ENCODE measurements at regions not wholly inside any gene's neighbourhood (a gene's known extent, or its start where the extent isn't known, plus 50 kb on each side); places are given as distances from the start of the nearest gene placed in this dataset.
"Not testable (repeated sequence)": the region's sequence is repeated elsewhere in the genome, so short reads cannot be mapped to it uniquely, and the experiment has no call there.

DNA sequence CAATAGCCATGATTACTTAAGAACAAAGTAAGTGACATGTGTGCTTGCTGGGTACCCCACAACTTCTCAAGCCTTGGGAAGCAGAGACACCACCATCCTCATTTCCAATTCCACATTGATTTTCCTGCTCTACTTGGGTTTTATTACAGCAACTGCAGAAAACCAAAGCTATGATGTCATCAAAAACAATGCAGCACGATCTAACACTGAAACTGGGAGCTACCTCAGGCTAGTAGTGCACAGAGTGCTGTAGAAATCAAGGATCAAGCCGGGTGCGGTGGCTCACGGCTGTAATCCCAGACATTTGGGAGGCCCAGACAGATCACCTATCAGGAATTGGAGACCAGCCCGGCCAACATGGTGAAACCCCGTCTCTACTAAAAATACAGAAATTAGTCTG, 174.4 kb upstream of the MSX2 start:
- DNase-seq (ENCODE audit: low read depth) = no peak

DNA sequence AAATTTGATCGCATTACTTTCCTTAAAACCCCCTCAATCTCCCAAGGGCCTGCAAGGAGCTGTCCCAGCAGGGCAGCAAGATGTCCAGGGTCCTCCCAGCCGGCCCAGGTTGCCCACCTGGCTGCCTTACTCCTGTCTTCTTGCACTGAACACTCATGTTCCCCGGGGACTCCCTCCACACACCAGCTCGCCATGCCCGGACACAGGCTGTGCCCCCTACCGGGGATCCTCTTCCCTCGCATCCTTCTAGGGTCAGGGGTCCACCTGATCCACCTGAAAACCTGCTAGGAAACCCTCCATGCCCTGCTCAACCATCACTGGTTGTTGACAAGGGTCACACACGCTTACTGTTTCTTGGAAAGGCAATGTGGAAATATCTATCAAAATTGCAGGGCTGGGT, 172.0 kb upstream of the MSX2 start:
- DNase-seq (ENCODE audit: low read depth) = no peak

DNA sequence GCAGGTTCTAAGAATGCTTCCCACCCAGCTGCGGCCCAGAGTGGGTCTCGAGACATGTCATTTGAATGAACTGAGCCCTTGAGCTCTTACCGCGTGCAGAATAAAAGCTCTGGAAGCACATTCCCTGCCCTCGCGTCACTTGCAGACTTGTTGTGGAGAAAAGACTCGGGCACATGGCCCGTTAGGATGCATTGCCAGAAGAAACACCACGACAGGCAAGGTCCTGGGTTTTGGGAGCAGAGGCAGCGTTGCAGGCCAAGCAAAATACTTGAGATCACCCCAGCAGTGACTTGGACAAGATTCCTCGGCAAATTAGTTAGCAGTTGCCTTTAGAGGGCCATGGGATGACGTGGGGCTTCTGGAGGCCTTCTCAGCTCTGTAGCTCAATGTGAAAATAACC, 170.8 kb upstream of the MSX2 start:
- no peak for DNase-seq (ENCODE audit: low read depth)

DNA sequence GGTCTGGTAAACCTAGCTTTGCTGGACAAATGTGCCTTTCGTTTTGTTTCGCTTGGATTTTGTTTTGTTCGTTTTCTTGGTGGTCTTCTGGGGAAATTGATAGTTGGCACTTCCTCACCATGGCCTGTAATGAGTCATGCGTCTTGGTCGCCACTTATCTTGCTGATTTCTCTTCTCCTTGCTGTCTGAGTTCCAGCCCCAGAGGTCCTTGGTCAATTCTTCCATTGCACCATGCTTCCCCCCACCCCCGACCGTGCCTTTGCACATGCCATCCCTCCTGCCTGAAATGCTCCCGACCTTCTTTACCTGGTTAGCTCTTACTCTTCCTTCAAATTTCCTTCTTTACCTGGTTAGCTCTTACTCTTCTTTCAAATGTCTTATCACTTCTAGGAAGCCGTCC, 168.7 kb upstream of the MSX2 start:
- DNase-seq (ENCODE audit: low read depth) = no peak

DNA sequence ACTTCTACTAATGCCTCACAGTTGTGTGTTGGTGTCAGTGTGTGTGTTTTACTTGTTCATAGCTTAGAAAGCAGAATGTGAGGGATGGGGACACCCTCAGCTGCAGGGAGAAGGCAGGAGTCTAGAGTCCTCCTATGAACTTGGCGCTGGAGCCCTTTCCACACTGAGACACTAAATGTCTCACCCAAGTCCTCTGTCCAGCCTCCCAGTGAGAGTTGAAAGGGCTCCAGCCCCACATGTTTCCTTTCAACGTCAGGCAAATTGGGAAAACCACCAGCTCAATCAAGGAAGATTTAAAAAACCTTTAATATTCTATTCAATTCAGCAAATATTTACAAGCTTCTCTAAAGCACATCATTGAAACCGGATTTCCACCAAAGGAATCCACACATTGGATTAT, 167.6 kb upstream of the MSX2 start:
- no peak for DNase-seq (ENCODE audit: low read depth)

DNA sequence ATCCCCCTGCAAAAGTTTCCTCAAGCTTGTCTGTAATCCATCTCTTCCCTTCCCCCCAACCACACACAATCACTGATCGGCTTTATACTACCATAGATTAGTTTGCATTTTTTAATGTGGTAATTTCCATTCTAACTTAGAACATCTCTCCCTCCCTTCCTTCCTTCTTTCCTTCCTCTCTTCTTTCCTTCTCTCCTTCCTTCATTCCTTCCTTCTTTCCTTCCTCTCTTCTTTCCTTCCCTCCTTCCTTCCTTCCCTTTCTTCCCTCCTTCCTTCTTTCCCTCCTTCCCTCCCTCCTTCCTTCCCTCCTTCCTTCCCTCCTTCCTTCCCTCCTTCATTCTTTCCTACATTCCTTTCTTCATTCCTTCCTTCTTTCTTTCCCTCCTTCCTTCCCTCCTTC, 166.2 kb upstream of the MSX2 start:
- no peak for DNase-seq (ENCODE audit: low read depth)

DNA sequence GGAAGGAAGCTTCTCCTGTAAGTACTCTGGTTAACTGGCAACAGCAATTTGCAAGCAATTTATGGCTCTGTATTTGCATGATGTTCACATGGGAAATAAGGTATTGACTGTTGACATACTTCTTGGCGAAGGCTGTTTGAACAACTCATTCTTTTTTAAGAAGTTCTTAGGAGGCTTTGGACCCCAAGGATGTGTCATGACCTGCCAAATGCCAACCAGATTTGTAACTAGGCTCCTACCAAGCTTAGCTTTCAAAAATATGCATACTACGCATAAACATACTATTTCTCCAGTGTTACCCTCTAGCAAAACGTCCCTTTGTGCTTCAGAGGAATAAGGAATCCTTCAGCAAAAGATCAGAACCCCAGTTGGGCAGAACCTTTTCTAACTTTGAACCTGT, 165.2 kb upstream of the MSX2 start:
- DNase-seq (ENCODE audit: low read depth) = no peak

DNA sequence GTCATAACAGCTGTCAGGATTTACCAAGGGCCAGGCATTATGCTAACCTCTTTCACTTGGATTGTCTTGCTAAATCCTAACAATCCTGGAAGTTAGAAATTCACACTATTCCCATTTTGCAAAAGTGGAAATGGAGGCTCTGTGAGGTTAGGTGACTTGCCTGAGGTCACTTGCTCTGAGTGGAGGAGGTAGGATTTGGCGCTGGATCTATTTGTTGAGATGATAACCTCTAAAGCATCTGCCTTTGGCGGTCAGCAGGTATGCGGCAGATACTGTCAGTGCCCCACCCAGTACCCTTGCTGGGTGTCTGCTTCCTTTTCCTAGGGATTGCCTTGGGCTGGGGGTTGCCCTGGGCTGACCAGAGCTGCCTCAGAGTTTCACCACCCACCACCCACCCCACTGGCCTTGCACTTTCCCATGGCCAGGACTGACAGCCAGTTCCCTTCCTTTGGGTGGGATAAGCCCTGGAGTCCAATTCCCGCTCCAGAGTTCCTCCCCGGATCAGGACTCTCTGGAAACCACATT, 164.8 kb upstream of the MSX2 start:
- no peak for DNase-seq (ENCODE audit: low read depth)

DNA sequence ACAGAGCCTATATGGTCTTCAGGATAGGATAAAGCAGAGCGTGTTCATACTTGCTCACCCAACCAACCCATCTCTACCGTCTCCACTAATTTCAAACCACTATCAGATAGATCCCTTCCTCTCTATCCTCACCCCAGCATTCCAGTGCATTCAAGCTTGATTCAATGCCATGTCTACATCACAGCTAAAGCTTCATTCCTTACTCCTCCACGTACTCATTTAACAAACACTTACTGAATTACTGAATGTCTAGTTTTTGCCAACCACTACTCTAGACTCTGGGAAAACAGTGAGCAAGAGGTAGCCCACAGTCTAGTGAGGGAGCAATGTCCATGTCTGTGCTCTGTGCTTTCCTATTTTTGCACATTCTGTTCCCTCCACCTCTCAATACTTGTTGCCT, 163.5 kb upstream of the MSX2 start:
- no peak for DNase-seq (ENCODE audit: low read depth)

DNA sequence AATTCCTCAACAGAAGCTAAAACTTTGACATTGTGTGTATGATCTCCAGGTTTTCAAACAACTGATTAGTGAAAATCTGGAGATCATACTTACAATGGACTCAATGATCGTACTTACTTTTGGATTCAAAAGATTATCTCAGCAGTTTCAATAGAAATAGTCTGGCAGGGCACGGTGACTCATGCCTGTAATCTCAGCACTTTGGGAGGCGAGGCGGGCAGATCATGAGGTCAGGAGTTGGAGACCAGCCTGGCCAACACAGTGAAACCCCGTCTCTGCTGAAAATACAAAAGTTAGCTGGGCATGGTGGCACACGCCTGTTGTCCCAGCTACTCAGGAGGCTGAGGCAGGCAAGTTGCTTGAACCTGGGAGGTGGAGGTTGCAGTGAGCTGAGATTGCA, 161.3 kb upstream of the MSX2 start:
- DNase-seq (ENCODE audit: low read depth) = not testable (repeated sequence)

DNA sequence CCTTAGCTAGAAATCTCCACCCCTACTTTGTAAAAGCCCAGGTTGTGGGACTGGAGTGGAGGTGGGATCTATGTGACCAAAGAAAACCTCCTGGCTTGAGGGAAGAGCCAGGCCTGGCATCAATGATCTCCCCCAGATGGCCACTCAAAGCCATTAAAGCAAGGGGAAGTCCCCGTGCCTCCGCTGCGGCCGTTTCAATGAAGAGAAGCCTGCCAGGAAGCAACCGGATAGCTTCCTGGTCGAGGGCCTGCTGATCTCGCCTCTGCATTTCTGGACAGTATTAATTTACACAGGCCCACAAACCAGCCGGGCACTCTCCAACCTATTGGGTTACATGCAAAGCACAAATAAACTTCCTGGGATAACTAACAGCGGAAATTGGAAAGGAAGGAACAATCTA, 160.5 kb upstream of the MSX2 start:
- peak; percentile 66 for DNase-seq (ENCODE audit: low read depth)

DNA sequence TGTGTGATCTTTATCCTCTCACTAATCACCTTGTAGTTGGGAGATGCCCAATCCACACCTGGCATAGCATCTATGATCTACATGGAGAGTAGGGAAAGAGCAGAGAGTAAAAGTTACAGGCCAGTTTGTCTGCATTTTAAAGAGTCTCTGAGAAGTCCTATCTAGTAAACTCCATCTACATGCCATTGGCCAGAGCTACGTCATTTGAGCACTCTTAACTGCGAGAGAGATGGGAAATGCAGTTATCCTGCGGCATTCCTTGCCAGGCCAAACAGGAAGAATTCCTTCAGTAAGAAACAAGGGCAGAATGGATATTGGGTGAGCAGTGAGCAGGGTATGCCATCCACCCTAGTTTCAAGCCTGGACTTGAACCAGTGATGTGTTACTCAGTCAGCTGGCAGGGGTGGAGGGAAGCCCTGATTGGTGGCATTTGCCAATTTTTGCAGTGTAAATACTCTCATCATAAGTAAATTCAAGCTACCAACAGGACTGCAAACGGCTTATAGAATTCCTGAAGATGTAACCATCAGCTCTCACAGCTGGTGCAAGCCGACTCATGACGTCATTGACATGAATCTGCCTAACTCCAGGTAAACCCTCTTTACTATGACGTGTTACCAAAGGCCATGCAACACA, 156.8 kb upstream of the MSX2 start:
- DNase-seq (ENCODE audit: low read depth) = no peak

DNA sequence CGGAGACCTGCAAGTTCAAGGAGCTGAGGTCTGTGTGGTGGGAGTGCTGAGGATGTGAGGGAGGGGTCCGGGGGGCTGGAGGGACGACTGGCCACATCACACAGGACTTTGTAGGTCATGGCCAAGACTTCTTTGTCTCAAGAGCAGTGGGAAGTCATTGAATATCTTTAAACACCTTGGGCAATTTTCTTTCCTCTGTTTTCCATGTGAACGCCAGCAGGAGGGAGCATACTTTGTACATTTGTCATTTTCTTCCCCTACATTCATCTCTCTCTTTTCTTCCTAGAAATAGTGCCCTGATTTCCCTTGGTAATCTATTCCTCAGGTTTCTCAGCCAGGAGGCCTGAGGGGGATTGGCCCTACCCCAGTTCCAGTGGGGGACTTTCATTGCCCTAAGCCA, 153.7 kb upstream of the MSX2 start:
- peak; percentile 36 for DNase-seq (ENCODE audit: low read depth)

DNA sequence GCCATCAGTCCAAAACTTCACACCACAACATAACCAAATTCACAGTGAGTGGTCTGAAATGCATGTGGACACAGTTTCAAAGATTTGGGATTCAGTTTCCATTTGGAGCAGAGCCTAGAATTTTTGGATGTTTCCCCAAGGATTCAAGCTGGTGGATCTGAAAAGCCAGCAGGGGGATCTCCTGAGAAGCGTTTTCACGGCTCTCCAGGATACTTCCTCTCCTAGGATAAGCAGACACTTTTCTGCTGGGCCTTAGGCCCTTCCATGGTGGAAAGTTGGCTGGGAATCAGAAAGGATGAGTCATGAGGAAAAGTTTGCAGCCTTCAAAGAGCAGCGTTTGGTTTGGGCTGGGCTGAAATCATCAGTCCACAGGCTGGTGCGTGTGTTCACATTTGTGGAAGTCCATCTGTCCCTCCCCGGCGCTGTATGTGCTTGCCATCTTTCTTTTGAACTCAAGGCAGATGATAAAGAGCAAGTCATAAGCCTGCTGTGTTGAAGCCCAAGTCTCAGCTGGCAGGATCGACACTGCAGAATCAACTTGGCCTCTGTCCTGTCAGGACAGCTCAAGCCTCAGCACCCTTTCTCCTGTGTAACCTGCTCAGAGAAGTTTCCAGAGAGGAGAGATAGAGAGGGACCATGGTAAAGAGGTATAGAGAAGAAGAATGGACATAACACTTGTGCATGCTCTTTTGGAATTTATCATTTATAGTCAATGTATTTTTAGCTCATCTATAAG, 152.6 kb upstream of the MSX2 start:
- DNase-seq (ENCODE audit: low read depth) = peak; percentile 99

DNA sequence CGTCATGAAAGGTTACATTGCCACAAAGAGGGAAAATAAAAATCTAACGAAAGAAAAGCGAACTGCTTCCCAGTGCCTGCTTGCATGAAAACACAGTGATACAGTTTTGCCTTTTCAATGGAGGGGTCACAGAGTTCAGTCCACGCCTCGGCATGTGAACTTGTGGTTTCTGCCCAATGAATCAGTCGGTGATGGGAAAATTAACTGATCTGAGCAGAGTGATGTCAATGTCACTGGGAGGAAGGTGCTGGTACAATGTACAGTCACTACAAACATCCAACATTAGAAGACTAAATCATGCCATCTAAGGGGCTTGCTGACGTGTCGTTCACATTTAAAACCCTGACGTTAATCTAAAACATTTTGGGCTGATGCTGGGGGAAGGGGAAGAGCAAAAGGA, 151.8 kb upstream of the MSX2 start:
- DNase-seq (ENCODE audit: low read depth) = peak; percentile 71

DNA sequence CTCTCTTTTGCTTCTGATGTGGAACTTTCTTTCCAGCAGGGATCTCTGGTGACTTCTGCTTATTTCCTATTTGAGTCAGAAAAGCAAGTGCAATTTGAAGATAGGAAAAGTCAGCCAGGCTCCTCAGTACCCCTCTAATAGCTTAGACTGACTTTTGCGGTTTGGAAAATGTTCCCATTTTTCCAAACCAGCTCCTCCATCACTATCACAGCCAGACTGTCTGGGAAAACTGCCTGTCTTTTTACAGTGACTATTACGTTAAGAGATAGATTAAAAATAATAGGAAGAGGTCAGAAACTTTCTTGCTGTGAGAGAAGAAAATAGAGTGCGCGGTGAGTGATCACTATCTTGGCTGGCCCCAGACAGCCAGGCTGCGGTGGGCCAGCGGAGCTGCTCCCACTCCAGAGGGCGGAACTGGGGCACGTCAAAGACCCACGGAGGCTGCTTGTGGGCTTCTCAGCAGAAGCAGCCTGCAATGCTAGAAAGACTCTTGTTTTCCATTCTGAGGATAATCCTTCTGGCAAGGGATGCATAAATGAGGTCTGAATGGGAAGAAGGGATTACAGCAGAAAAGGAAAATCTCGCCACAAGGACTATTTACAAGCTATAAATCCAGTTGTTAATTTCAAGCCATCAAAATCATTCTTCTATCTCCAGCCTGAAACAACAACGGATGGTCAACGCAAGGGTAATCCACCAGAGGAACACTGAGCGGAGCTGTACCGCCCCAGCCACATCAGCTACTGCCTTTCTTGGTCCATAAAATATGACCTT, 151.0 kb upstream of the MSX2 start:
- DNase-seq (ENCODE audit: low read depth) = no peak

DNA sequence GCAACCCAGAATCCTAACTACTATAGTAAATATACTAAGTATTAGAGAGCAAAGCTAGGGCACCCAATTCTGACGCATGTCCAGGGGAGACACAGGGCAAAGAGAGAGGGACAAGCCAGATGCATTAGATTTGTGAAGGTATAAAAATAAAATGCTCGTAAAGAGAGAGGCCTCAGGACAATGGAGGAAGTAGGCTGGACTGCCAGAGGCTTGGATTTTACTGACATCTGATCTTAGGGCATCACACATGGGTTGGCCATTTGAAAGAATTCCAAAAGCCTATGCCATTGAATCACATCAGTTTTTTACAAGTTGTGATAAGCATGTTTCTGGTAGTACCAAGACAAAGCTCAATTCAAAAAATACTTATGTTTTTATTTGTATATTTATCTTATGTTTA, 149.3 kb upstream of the MSX2 start:
- DNase-seq (ENCODE audit: low read depth) = peak; percentile 72

DNA sequence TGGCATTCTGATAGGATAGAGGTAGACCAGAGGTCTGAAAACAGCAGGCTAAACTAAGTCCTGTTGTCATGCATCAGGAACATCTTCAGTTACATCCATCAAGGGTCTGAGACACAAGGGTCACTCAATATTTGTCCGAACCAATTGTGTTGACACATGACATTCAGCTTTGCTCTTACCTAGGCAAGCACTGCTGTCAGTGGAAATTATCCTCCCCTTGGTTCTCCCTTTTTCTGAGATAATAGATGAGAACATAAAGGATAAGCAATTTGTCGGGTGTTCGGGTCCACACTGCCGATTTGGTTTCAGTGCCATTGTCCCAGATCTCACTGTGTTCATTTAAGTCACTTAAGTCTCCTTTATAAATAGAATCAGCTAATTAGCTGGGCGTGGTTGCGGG, 148.3 kb upstream of the MSX2 start:
- no peak for DNase-seq (ENCODE audit: low read depth)

DNA sequence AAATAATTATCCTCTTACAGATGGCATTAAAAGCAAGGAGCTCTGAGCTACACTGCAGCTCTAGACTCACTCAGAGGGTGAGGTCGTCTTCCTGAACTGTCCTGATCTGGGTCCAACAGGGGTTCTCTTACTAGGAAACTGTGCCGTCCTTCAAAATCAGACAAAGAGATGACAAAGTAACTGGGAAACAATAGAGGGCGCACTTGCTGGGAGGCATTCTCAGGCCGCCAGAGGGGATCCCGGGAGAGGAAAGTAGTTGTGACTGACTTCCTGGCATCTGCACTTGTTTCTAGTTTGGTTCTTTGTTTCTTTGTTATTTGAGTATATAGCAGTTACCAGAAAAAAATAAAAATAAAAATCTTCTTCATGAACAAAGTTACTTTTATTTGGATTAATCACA, 142.9 kb upstream of the MSX2 start:
- DNase-seq (ENCODE audit: low read depth) = peak; percentile 55

DNA sequence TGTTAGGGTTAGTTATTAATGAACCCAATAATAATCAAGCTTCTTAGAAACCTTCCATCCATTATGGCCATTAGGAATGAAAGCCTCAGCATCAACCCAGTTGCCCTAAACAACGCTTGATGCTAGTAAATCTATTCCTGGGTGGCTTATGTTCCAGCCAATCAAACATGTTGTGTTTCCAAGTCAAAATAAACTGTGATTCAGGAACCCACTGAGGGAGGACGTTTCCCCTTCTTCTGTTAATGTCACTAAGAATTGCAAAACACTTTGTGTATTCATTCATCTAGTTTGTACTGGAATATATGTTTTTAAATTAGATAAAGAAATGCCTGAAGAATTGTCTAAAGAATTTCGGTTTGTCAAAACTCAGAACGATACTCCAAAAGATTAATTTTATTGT, 142.5 kb upstream of the MSX2 start:
- DNase-seq (ENCODE audit: low read depth) = no peak

DNA sequence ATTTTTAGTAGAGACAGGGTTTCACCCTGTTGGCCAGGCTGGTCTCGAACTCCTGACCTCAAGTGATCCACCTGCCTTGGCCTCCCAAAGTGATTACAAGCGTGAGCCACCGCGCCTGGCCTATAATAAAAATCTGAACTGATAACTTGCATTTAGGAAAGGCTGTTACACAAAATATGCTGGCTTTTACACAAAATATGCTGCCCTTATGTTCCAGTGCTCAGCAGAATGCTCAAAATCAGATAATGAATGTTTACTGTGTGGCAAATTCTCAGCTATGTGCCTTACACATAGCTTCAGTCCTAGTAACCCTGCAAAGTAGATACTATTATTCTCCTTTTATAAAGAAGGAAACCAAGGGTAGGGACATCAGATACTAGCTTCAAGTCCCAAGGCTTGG, 141.3 kb upstream of the MSX2 start:
- DNase-seq (ENCODE audit: low read depth) = no peak

DNA sequence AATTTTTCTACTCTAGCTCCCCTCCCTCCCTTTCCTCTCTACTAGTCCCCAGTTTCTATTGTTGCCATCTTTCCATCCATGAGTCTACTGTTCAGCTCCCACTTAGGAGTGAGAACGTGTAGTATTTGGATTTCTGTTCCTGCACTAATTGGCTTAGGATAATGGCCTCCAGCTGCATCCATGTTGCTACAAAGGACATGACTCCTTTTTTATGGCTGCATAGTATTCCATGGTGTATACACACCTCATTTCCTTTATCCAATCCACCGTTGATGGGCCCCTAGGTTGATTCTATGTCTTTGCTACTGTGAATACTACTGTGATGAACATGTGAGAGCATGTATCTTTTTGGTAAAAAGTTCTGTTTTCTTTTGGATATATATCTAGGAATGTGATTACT, 138.9 kb upstream of the MSX2 start:
- no peak for DNase-seq (ENCODE audit: low read depth)

DNA sequence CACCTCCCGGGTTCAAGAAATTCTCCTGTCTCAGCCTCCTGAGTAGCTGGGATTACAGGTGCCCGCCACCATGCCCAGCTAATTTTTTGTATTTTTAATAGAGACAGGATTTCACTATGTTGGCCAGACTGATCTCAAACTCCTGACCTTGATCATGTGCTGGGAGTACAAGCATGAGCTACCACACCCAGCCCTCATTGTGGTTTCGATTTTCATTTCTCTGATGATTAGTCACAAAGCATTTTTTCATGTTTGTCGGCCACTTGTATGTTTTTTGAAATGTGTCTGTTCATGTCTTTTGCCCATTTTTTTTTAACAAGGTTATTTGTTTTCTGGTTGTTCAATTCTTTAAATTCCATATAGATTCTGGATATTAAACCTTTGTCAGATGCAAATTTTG, 138.2 kb upstream of the MSX2 start:
- DNase-seq (ENCODE audit: low read depth) = peak; percentile 57
